ENCODE measurements at regions not wholly inside any gene's neighbourhood (a gene's known extent, or its start where the extent isn't known, plus 50 kb on each side); places are given as distances from the start of the nearest gene placed in this dataset.

GRCh38 chr10:42926843-42927242 is 144.2 kb downstream of the BMS1 start:
- Mint-ChIP-seq H3K27me3 (peaks cover 15% of the 10 kb centered on the region), H3K27ac (no peak overlapping the region), H3K4me3 (no peak overlapping the region), H3K4me1 (no peaks in the 10 kb centered on the region), H3K36me3 (no peaks in the 10 kb centered on the region), H3K9me3 (peaks cover 7% of the 10 kb centered on the region)
- no peak for DNase-seq (ENCODE audit: low spot score in 2 of 2)
- no peak for ATAC-seq (ENCODE audit: low read depth)

GRCh38 chr10:42928064-42928463 is 145.5 kb downstream of the BMS1 start:
- DNase-seq (ENCODE audit: low spot score in 2 of 2) = no peak
- H3K27ac Mint-ChIP-seq = no peak overlapping the region
- peaks cover 18% of the 10 kb centered on the region for H3K27me3 Mint-ChIP-seq
- H3K36me3 Mint-ChIP-seq = no peaks in the 10 kb centered on the region
- no peak overlapping the region for H3K4me3 Mint-ChIP-seq
- ATAC-seq (ENCODE audit: low read depth) = no peak
- H3K9me3 Mint-ChIP-seq = peaks cover under 1% of the 10 kb centered on the region
- peaks cover 2% of the 10 kb centered on the region for H3K4me1 Mint-ChIP-seq

- DNase-seq (ENCODE audit: low spot score in 2 of 2) (no peak), ATAC-seq (ENCODE audit: low read depth) (no peak)
- H3K36me3 Mint-ChIP-seq = no peaks in the 10 kb centered on the region
- H3K4me3 Mint-ChIP-seq = no peak overlapping the region
- H3K27me3 Mint-ChIP-seq = peaks cover 25% of the 10 kb centered on the region
- peaks cover 7% of the 10 kb centered on the region for H3K4me1 Mint-ChIP-seq
- H3K27ac Mint-ChIP-seq = no peak overlapping the region
- no peaks in the 10 kb centered on the region for H3K9me3 Mint-ChIP-seq
Measured at GRCh38 chr10:42929236-42929635, 146.6 kb downstream of the BMS1 start.

- DNase-seq (ENCODE audit: low spot score in 2 of 2) = no peak
- no peaks in the 10 kb centered on the region for H3K9me3 Mint-ChIP-seq
- no peak overlapping the region for H3K4me3 Mint-ChIP-seq
- no peak for ATAC-seq (ENCODE audit: low read depth)
- H3K36me3 Mint-ChIP-seq = no peaks in the 10 kb centered on the region
- no peak overlapping the region for H3K27ac Mint-ChIP-seq
- peaks cover 28% of the 10 kb centered on the region for H3K27me3 Mint-ChIP-seq
- peaks cover 7% of the 10 kb centered on the region for H3K4me1 Mint-ChIP-seq
Measured at GRCh38 chr10:42929993-42930392, 146.9 kb upstream of the RET start.

- Mint-ChIP-seq H3K4me3 (no peak overlapping the region), H3K36me3 (peaks cover 1% of the 10 kb centered on the region), H3K27ac (no peak overlapping the region), H3K27me3 (peaks cover 31% of the 10 kb centered on the region), H3K4me1 (peaks cover 7% of the 10 kb centered on the region), H3K9me3 (no peaks in the 10 kb centered on the region)
- ATAC-seq (ENCODE audit: low read depth) (no peak), DNase-seq (ENCODE audit: low spot score in 2 of 2) (no peak)
Measured at GRCh38 chr10:42930516-42931192, 146.2 kb upstream of the RET start.

- ATAC-seq (ENCODE audit: low read depth) = no peak
- H3K9me3 Mint-ChIP-seq = no peaks in the 10 kb centered on the region
- peaks cover 1% of the 10 kb centered on the region for H3K36me3 Mint-ChIP-seq
- H3K27ac Mint-ChIP-seq = no peak overlapping the region
- H3K27me3 Mint-ChIP-seq = peaks cover 33% of the 10 kb centered on the region
- H3K4me3 Mint-ChIP-seq = no peak overlapping the region
- DNase-seq (ENCODE audit: low spot score in 2 of 2) = no peak
- H3K4me1 Mint-ChIP-seq = peaks cover 7% of the 10 kb centered on the region
Measured at GRCh38 chr10:42932116-42932515, 144.8 kb upstream of the RET start.

- H3K27ac Mint-ChIP-seq = no peak overlapping the region
- DNase-seq (ENCODE audit: low spot score in 2 of 2) (no peak), ATAC-seq (ENCODE audit: low read depth) (no peak)
- H3K4me1 Mint-ChIP-seq = peaks cover 7% of the 10 kb centered on the region
- H3K27me3 Mint-ChIP-seq = peaks cover 32% of the 10 kb centered on the region
- no peaks in the 10 kb centered on the region for H3K9me3 Mint-ChIP-seq
- peak overlapping the region; percentile 43 for H3K4me3 Mint-ChIP-seq
- H3K36me3 Mint-ChIP-seq = peaks cover 1% of the 10 kb centered on the region
Measured at GRCh38 chr10:42932735-42933447, 144.0 kb upstream of the RET start.

- peaks cover 7% of the 10 kb centered on the region for H3K4me1 Mint-ChIP-seq
- H3K27ac Mint-ChIP-seq = no peak overlapping the region
- peak overlapping the region; percentile 42 for H3K4me3 Mint-ChIP-seq
- no peak for DNase-seq (ENCODE audit: low spot score in 2 of 2)
- no peak for ATAC-seq (ENCODE audit: low read depth)
- H3K36me3 Mint-ChIP-seq = peaks cover 1% of the 10 kb centered on the region
- peaks cover 34% of the 10 kb centered on the region for H3K27me3 Mint-ChIP-seq
- H3K9me3 Mint-ChIP-seq = no peaks in the 10 kb centered on the region
Measured at GRCh38 chr10:42933448-42934340, 143.2 kb upstream of the RET start.

GRCh38 chr10:42934351-42934811 is 142.5 kb upstream of the RET start:
- ATAC-seq (ENCODE audit: low read depth) (no peak), DNase-seq (ENCODE audit: low spot score in 2 of 2) (no peak)
- peaks cover 34% of the 10 kb centered on the region for H3K27me3 Mint-ChIP-seq
- H3K4me1 Mint-ChIP-seq = peaks cover 7% of the 10 kb centered on the region
- no peak overlapping the region for H3K4me3 Mint-ChIP-seq
- H3K9me3 Mint-ChIP-seq = no peaks in the 10 kb centered on the region
- H3K36me3 Mint-ChIP-seq = peaks cover 1% of the 10 kb centered on the region
- no peak overlapping the region for H3K27ac Mint-ChIP-seq

- no peak overlapping the region for H3K27ac Mint-ChIP-seq
- no peak overlapping the region for H3K4me3 Mint-ChIP-seq
- peaks cover 7% of the 10 kb centered on the region for H3K4me1 Mint-ChIP-seq
- DNase-seq (ENCODE audit: low spot score in 2 of 2) (no peak), ATAC-seq (ENCODE audit: low read depth) (no peak)
- peaks cover 1% of the 10 kb centered on the region for H3K36me3 Mint-ChIP-seq
- no peaks in the 10 kb centered on the region for H3K9me3 Mint-ChIP-seq
- peaks cover 34% of the 10 kb centered on the region for H3K27me3 Mint-ChIP-seq
Measured at GRCh38 chr10:42934842-42935241, 142.0 kb upstream of the RET start.

GRCh38 chr10:42935466-42935865 is 141.4 kb upstream of the RET start:
- peaks cover 32% of the 10 kb centered on the region for H3K27me3 Mint-ChIP-seq

GRCh38 chr10:42936580-42936979 is 140.3 kb upstream of the RET start:
- H3K27me3 Mint-ChIP-seq = peaks cover 27% of the 10 kb centered on the region
- no peak for ATAC-seq (ENCODE audit: low read depth)
- peaks cover 1% of the 10 kb centered on the region for H3K36me3 Mint-ChIP-seq
- H3K4me1 Mint-ChIP-seq = peaks cover 7% of the 10 kb centered on the region
- no peaks in the 10 kb centered on the region for H3K9me3 Mint-ChIP-seq
- no peak for DNase-seq (ENCODE audit: low spot score in 2 of 2)
- H3K4me3 Mint-ChIP-seq = no peak overlapping the region
- H3K27ac Mint-ChIP-seq = no peak overlapping the region

More at GRCh38 chr10:42935466-42935865, 141.4 kb upstream of the RET start:
- no peak overlapping the region for H3K4me3 Mint-ChIP-seq
- H3K4me1 Mint-ChIP-seq = peaks cover 7% of the 10 kb centered on the region
- peaks cover 1% of the 10 kb centered on the region for H3K36me3 Mint-ChIP-seq
- H3K27ac Mint-ChIP-seq = no peak overlapping the region
- H3K9me3 Mint-ChIP-seq = no peaks in the 10 kb centered on the region
- DNase-seq (ENCODE audit: low spot score in 2 of 2) = no peak
- ATAC-seq (ENCODE audit: low read depth) = no peak

- Mint-ChIP-seq H3K4me3 (no peak overlapping the region), H3K4me1 (peaks cover 7% of the 10 kb centered on the region), H3K36me3 (peaks cover 1% of the 10 kb centered on the region), H3K9me3 (no peaks in the 10 kb centered on the region), H3K27ac (no peak overlapping the region), H3K27me3 (peaks cover 26% of the 10 kb centered on the region)
- DNase-seq (ENCODE audit: low spot score in 2 of 2) (no peak), ATAC-seq (ENCODE audit: low read depth) (no peak)
Measured at GRCh38 chr10:42937048-42937447, 139.8 kb upstream of the RET start.

- Mint-ChIP-seq H3K27me3 (peaks cover 27% of the 10 kb centered on the region), H3K4me1 (peaks cover 7% of the 10 kb centered on the region), H3K4me3 (no peak overlapping the region), H3K36me3 (peaks cover 1% of the 10 kb centered on the region), H3K9me3 (no peaks in the 10 kb centered on the region), H3K27ac (no peak overlapping the region)
- DNase-seq (ENCODE audit: low spot score in 2 of 2) = no peak
- no peak for ATAC-seq (ENCODE audit: low read depth)
Measured at GRCh38 chr10:42937649-42938180, 139.2 kb upstream of the RET start.
